ENCODE measurements at regions not wholly inside any gene's neighbourhood (a gene's known extent, or its start where the extent isn't known, plus 50 kb on each side); places are given as distances from the start of the nearest gene placed in this dataset.

GRCh38 chr3:194824100-194824499 lies 138.4 kb downstream of the FAM43A start:
- DNase-seq (ENCODE audit: low read depth, low spot score) = no peak
- ATAC-seq = no peak
- in situ Hi-C loops (cut with HindIII; ENCODE audit: low pct_unique_long_range_greater_than_20kb, low sequenced_read_pairs) = no loop called here
- POLR2A ChIA-PET = no interaction called here
- CTCF ChIA-PET = no interaction called here
- Histone ChIP-seq H3K27ac (ENCODE audit: low read length) (no peak overlapping the region), H3K27me3 (ENCODE audit: control insufficient read depth, insufficient read depth, low read length) (no peaks in the 10 kb centered on the region), H3K36me3 (ENCODE audit: control insufficient read depth, insufficient read depth, low read length) (no peaks in the 10 kb centered on the region), H3K4me3 (ENCODE audit: low read depth in 2 of 2, low read length in 2 of 2) (no peak overlapping the region), H3K4me1 (ENCODE audit: control insufficient read depth, insufficient read depth, low read length) (no peaks in the 10 kb centered on the region), H3K9me3 (ENCODE audit: control insufficient read depth, insufficient read depth, low read depth, low read length) (no peaks in the 10 kb centered on the region)
- intact Hi-C loops (cut with micrococcal nuclease; ENCODE audit: unreplicated experiment) = no loop called here
- TF ChIP-seq CTCF (IDR thresholded peaks at IDR 0.05) (no peak), SIN3A (IDR thresholded peaks at IDR 0.05; ENCODE audit: borderline replicate concordance, insufficient read depth, low read depth, low read length) (no peak), TCF7L2 (IDR thresholded peaks at IDR 0.05; ENCODE audit: low read depth, low read length) (no peak), REST (IDR thresholded peaks at IDR 0.05; ENCODE audit: insufficient read depth in 1 of 2, low read depth in 2 of 2, low read length in 1 of 2) (no peak), POLR2AphosphoS5 (IDR thresholded peaks at IDR 0.05; ENCODE audit: low read depth, low read length) (no peak)
- BruUV-seq (replicated peaks) = no TSS peak

- Histone ChIP-seq H3K27ac (ENCODE audit: low read length) (no peak overlapping the region), H3K36me3 (ENCODE audit: control insufficient read depth, insufficient read depth, low read length) (no peaks in the 10 kb centered on the region), H3K4me1 (ENCODE audit: control insufficient read depth, insufficient read depth, low read length) (no peaks in the 10 kb centered on the region), H3K9me3 (ENCODE audit: control insufficient read depth, insufficient read depth, low read depth, low read length) (no peaks in the 10 kb centered on the region), H3K4me3 (ENCODE audit: low read depth in 2 of 2, low read length in 2 of 2) (no peak overlapping the region), H3K27me3 (ENCODE audit: control insufficient read depth, insufficient read depth, low read length) (no peaks in the 10 kb centered on the region)
- in situ Hi-C loops (cut with HindIII; ENCODE audit: low pct_unique_long_range_greater_than_20kb, low sequenced_read_pairs) = no loop called here
- ATAC-seq (no peak), DNase-seq (ENCODE audit: low read depth, low spot score) (no peak)
- POLR2A ChIA-PET = no interaction called here
- intact Hi-C loops (cut with micrococcal nuclease; ENCODE audit: unreplicated experiment) = no loop called here
- no peak for TF ChIP-seq SIN3A (IDR thresholded peaks at IDR 0.05; ENCODE audit: borderline replicate concordance, insufficient read depth, low read depth, low read length)
- TF ChIP-seq POLR2AphosphoS5 (IDR thresholded peaks at IDR 0.05; ENCODE audit: low read depth, low read length) = no peak
- TF ChIP-seq REST (IDR thresholded peaks at IDR 0.05; ENCODE audit: insufficient read depth in 1 of 2, low read depth in 2 of 2, low read length in 1 of 2) = no peak
- no peak for TF ChIP-seq CTCF (IDR thresholded peaks at IDR 0.05)
- no peak for TF ChIP-seq TCF7L2 (IDR thresholded peaks at IDR 0.05; ENCODE audit: low read depth, low read length)
- no TSS peak for BruUV-seq (replicated peaks)
- CTCF ChIA-PET = interaction anchor here (0.6 to 0.7 kb wide), 2 partner anchors 14 to 87 kb away, joined by 3 to 4 read pairs; no protein-coding TSS in a partner anchor
Observed at GRCh38 chr3:194824701-194825111, 139.0 kb downstream of the FAM43A start.

Data from Panc1 (cell line).